Common myeloid progenitor, CD34-positive (primary cell): ENCODE measurements at regions not wholly inside any gene's neighbourhood (a gene's known extent, or its start where the extent isn't known, plus 50 kb on each side); places are given as distances from the start of the nearest gene placed in this dataset.
"Not testable (repeated sequence)": the region's sequence is repeated elsewhere in the genome, so short reads cannot be mapped to it uniquely, and the experiment has no call there.

ENCODE experiments used
- CTCF ChIA-PET: fragments of 350-600 bp; sonication (Branson Sonifier 250); formaldehyde crosslinking; loops from one replicate; lab custom pipeline; 2021; ENCODE audit warnings: antibody characterized with exemption; lab: Charles Lee
- POLR2A ChIA-PET: fragments of 350-600 bp; sonication (Branson Sonifier 250); formaldehyde crosslinking; loops from one replicate; lab custom pipeline; 2021; ENCODE audit warnings: antibody characterized with exemption; lab: Charles Lee
- DNase-seq, 3 donors: peaks; one replicate each; pipeline versions ENCODE4 v3.0.0 to v3.0.0-alpha.2; 2013
- H3K27ac ChIP-seq, 2 experiments: 1 replicate in 1 of 2; 2 replicates in 1 of 2; pipeline ENCODE4 v1.7.0; 2013; ENCODE audit warnings: inconsistent platforms in 2 of 2, low read length in 2 of 2, mild to moderate bottlenecking in 2 of 2, low read depth in 1 of 2, moderate library complexity in 1 of 2; ENCODE audit not compliant: severe bottlenecking in 2 of 2, insufficient read depth in 1 of 2, poor library complexity in 1 of 2
- H3K27me3 ChIP-seq, 5 experiments: replicated peaks in 2 of 5; 1 replicate in 3 of 5; 2 replicates in 2 of 5; pipeline versions ENCODE4 v1.6.1 to v1.7.0; 2013; ENCODE audit warnings: low read length in 4 of 5, mild to moderate bottlenecking in 2 of 5, moderate library complexity in 2 of 5, inconsistent platforms in 1 of 5; ENCODE audit not compliant: insufficient read depth in 5 of 5, control insufficient read depth in 4 of 5
- H3K36me3 ChIP-seq, 4 experiments: 1 replicate in 2 of 4; 2 replicates in 2 of 4; pipeline versions ENCODE4 v1.6.1 to v1.7.0; 2013; ENCODE audit warnings: low read length in 3 of 4, control low read depth in 1 of 4, mild to moderate bottlenecking in 1 of 4; ENCODE audit not compliant: control insufficient read depth in 4 of 4, insufficient read depth in 4 of 4
- H3K4me1 ChIP-seq, 4 experiments: 1 replicate in 3 of 4; 2 replicates in 1 of 4; pipeline versions ENCODE4 v1.6.1 to v1.7.1; 2013; ENCODE audit warnings: low read length in 3 of 4, mild to moderate bottlenecking in 3 of 4, control low read depth in 1 of 4, inconsistent platforms in 1 of 4, moderate library complexity in 1 of 4; ENCODE audit not compliant: control insufficient read depth in 4 of 4, insufficient read depth in 4 of 4; ENCODE audit errors: control extremely low read depth in 1 of 4
- H3K4me3 ChIP-seq, 7 experiments: 1 replicate in 4 of 7; 2 replicates in 3 of 7; pipeline versions ENCODE4 v1.5.1 to v1.7.0; 2013; ENCODE audit warnings: mild to moderate bottlenecking in 7 of 7, low read length in 6 of 7, moderate library complexity in 6 of 7, inconsistent platforms in 2 of 7, low read depth in 2 of 7, control low read depth in 1 of 7; ENCODE audit not compliant: insufficient read depth in 4 of 7, control insufficient read depth in 1 of 7; ENCODE audit errors: extremely low read depth in 1 of 7
- H3K9me3 ChIP-seq, 5 experiments: 1 replicate in 4 of 5; 2 replicates in 1 of 5; pipeline versions ENCODE4 v1.6.1 to v1.7.1; 2013; ENCODE audit warnings: low read length in 4 of 5, mild to moderate bottlenecking in 2 of 5, inconsistent platforms in 1 of 5, low read depth in 1 of 5, moderate library complexity in 1 of 5; ENCODE audit not compliant: control insufficient read depth in 4 of 5, insufficient read depth in 2 of 5; ENCODE audit errors: control extremely low read depth in 1 of 5
- WGBS: methylation state at CpG from one replicate; pipeline ENCODE4 v1.1.5; 2013; ENCODE audit not compliant: insufficient coverage; 5-methylcytosine and 5-hydroxymethylcytosine counted together

DNA sequence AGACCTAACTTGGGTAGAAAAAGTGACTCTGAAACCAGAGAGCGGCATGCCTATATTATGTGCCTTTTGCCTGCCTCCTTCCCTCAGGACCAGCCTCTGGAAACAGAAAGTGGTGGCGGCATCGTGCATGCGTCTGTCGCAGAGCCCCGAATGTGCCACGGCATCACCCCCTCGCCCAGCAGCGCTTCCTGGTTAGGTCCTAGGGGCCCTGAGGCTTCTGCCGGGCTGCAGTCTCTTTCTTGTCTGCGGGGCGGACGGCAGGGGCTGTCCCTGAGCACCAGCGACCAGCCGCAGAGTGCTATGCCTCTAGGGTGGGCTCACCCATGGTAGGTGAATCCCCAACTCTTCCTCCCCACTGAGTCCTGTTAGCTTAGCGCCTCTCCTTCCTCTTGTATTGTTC, 68.7 kb downstream of the VSIG4 start:
- no peaks in the 10 kb centered on the region for H3K36me3 ChIP-seq
- POLR2A ChIA-PET, result no interaction called here
- H3K27ac ChIP-seq, result no peak overlapping the region
- H3K9me3 ChIP-seq, result no peaks in the 10 kb centered on the region
- peaks cover 0 to 20% (median 0%) of the 10 kb centered on the region in 5 experiments for H3K27me3 ChIP-seq
- no peak for DNase-seq
- H3K4me1 ChIP-seq, result peaks cover 0 to 6% (median 2%) of the 10 kb centered on the region in 4 experiments
- WGBS, result 74% methylated on average over 14 of the region's 16 CpGs
- peak overlapping the region in 1 of 7 experiments; percentile 33 for H3K4me3 ChIP-seq
- CTCF ChIA-PET, result no interaction called here

DNA sequence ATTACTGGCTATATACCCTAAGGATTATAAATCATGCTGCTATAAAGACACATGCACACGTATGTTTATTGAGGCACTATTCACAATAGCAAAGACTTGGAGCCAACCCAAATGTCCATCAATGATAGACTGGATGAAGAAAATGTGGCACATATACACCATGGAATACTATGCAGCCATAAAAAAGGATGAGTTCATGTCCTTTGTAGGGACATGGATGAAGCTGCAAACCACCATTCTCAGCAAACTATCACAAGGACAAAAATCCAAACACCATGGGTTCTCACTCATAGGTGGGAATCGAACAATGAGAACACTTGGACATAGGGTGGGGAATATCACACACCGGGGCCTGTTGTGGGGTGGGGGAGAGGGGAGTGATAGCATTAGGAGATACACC, 72.7 kb downstream of the VSIG4 start:
- no CpG with 5 or more reads among the region's 3 CpGs for WGBS
- H3K27ac ChIP-seq, H3K4me1 ChIP-seq, POLR2A ChIA-PET, H3K4me3 ChIP-seq, DNase-seq, H3K9me3 ChIP-seq, CTCF ChIA-PET, H3K36me3 ChIP-seq: not testable (repeated sequence)
- peaks cover 0 to 17% (median 0%) of the 10 kb centered on the region in 5 experiments for H3K27me3 ChIP-seq

DNA sequence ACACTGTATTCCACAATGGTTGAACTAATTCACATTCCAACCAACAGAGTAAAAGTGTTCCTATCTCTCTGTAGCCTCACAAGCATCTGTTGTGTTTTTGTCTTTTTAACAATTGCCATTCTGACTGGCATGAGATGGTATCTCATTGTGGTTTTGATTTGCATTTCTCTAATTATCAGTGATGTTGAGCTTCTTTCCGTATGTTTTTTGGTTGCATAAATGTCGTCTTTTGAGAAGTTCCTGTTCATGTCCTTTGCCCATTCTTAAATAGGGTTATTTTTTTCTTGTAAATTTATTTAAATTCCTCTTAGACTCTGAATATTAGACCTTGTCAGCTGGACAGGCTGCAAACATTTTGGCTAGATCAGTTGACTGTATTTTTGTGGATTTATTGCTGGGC, 78.2 kb downstream of the VSIG4 start:
- Histone ChIP-seq H3K27ac (no peak overlapping the region), H3K4me3 (no peak overlapping the region), H3K4me1 (no peaks in the 10 kb centered on the region), H3K9me3 (peaks cover 0 to 7% (median 1%) of the 10 kb centered on the region in 5 experiments), H3K36me3 (no peaks in the 10 kb centered on the region), H3K27me3 (peaks cover 0 to 20% (median 0%) of the 10 kb centered on the region in 5 experiments)
- DNase-seq, result no peak
- no CpG with 5 or more reads among the region's 2 CpGs for WGBS
- CTCF ChIA-PET, result no interaction called here
- POLR2A ChIA-PET, result no interaction called here

DNA sequence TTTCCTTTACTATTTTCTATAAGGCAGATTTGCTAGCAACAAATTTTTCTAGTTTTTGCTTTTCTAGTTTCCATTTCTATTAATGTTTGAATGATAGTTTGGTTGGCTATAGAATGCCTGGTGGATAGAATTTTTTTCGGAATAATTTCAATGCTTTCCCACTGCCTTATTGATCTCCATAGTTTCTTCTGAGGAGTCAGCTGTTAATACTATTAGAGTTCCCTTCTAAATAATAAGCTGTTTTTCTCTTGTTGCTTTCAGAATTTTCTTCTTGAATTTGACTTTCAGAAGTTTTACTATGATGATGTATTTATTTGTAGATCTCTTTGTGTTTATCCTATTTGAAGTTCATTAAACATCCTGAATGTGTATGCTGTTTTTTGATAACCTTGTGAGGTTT, 91.8 kb downstream of the VSIG4 start:
- Histone ChIP-seq H3K27me3 (peaks cover 0 to 11% (median 0%) of the 10 kb centered on the region in 5 experiments), H3K9me3 (peaks cover 0 to 9% (median 3%) of the 10 kb centered on the region in 5 experiments), H3K27ac (no peak overlapping the region), H3K4me3 (no peak overlapping the region), H3K36me3 (no peaks in the 10 kb centered on the region), H3K4me1 (no peaks in the 10 kb centered on the region)
- ChIA-PET CTCF (no interaction called here), POLR2A (no interaction called here)
- WGBS, result no CpG with 5 or more reads among the region's 1 CpG
- DNase-seq, result no peak

DNA sequence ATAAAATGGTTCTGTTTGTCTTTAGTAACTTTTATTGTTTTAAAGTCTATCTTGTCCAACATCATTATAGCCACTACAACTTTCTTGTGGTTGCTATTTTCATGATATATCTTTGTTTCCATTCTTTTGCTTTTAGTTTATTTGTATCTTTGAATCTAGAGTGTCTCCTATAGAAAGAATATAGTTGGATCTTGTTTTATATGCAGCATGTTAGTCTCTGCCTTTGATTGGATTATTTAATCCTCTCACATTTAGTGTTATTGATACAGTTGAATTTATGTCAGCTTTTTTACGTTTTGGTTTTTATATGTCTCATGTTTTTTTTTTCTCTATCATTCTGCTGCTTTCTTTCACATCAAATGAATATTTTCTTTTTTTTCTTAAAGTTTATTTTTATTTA, 98.1 kb downstream of the VSIG4 start:
- Histone ChIP-seq H3K36me3 (no peaks in the 10 kb centered on the region), H3K9me3 (peaks cover 0 to 8% (median 3%) of the 10 kb centered on the region in 5 experiments), H3K4me1 (no peaks in the 10 kb centered on the region), H3K4me3 (no peak overlapping the region), H3K27ac (no peak overlapping the region), H3K27me3 (no peaks in the 10 kb centered on the region)
- POLR2A ChIA-PET, result no interaction called here
- CTCF ChIA-PET, result no interaction called here
- no peak for DNase-seq
- WGBS, result no CpG with 5 or more reads among the region's 1 CpG

DNA sequence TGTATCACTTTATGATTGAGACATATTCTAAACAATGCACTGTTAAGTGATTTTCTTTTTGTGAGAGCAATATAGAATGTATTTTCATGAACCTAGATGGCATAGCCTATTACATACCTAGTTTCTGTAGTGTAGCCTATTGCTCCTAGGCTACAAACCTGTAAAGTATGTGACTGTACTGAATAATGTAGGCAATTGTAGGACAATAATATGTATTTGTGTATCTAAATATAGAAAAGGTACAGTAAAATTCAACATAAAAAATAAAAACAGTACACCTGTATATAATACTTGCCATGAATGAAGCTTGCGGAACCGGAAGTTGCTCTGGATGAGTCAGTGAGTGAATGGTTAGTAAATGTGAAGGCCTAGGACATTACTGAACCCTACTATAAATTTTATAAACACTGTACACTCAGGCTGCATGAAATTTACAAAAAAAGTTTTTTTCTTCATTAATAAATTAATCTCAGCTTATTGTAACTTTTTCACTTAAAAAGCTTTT, 106.7 kb downstream of the VSIG4 start:
- POLR2A ChIA-PET, result no interaction called here
- H3K27me3 ChIP-seq, result peaks cover 0 to 11% (median 0%) of the 10 kb centered on the region in 5 experiments
- H3K27ac ChIP-seq, result no peak overlapping the region
- H3K9me3 ChIP-seq, result peaks cover 0 to 6% (median 2%) of the 10 kb centered on the region in 5 experiments
- DNase-seq, result no peak
- no peaks in the 10 kb centered on the region for H3K4me1 ChIP-seq
- H3K4me3 ChIP-seq, result no peak overlapping the region
- no CpG with 5 or more reads among the region's 2 CpGs for WGBS
- no peaks in the 10 kb centered on the region for H3K36me3 ChIP-seq
- CTCF ChIA-PET, result no interaction called here

DNA sequence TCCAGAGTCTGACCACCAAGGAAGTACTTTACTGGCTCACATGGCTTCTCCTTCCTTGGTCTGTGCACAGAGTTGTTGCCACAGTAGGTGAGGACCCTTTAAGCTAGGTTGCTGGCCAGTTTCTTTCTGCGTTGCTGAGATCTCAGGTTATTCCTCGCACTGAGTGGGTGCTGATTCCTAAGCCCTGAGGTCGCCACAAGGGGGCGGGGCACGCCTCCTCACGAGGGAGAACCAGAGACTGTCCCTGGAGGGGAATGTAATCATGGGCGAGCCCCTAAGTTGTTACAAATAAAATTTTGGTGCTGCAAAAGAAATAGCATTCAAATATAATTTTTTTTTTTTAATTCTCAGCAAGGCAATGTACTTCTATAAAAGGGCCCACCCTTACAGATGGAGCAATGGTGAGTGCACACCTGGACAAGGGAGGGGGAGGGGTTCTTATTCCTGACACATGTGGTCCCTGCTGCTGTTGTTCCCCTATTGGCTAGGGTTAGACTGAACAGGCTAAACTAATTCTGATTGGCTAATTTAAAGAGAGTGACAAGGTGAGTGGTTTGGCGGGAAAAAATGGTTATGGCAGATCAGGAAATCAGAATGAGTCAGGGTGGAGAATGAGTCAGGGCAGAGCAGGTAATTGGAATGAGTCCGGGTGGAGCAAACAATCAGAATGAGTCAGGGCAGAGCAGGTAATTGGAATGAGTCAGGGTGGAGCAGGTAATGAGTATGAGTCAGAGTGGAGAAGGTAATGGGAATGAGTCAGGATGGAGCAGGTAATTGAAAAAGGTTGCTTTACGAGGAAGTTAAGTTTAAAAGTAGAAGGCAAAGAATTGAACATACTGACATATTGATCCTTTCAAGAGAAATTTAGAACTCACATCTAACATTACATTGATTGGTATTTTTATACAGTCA, 107.5 kb downstream of the VSIG4 start:
- CTCF ChIA-PET, result no interaction called here

More for the DNA sequence above, 107.5 kb downstream of the VSIG4 start:
- Histone ChIP-seq H3K27ac (no peak overlapping the region), H3K36me3 (no peaks in the 10 kb centered on the region), H3K4me1 (no peaks in the 10 kb centered on the region), H3K4me3 (no peak overlapping the region), H3K9me3 (peaks cover 0 to 6% (median 2%) of the 10 kb centered on the region in 5 experiments), H3K27me3 (peaks cover 0 to 11% (median 0%) of the 10 kb centered on the region in 5 experiments)
- POLR2A ChIA-PET, result no interaction called here
- WGBS, result 59% methylated on average over 8 of the region's 10 CpGs
- DNase-seq, result peak in 2 of 3 donors; percentile 24 to 39
